ENCODE measurements at regions not wholly inside any gene's neighbourhood (a gene's known extent, or its start where the extent isn't known, plus 50 kb on each side); places are given as distances from the start of the nearest gene placed in this dataset.

GRCh38 chr12:61531195-61531594, 729.0 kb upstream of the USP15 start:
- H2BK15ac ChIP-seq (ENCODE audit: low read length): no peak overlapping the region
- no peak overlapping the region for H2AFZ ChIP-seq (ENCODE audit: low read length)
- ChIA-PET POLR2A (ENCODE audit: partially characterized antibody) (no interaction called here), CTCF (ENCODE audit: partially characterized antibody) (no interaction called here)
- no peaks in the 10 kb centered on the region for H3K9me3 ChIP-seq (ENCODE audit: insufficient read depth in 2 of 2, low read depth in 1 of 2, low read length in 1 of 2)
- no peaks in the 10 kb centered on the region for H3K27me3 ChIP-seq (replicated peaks in 1 of 4; ENCODE audit: control insufficient read depth in 3 of 4, extremely low read depth in 1 of 4, insufficient read depth in 3 of 4, low read length in 3 of 4)
- H3K36me3 ChIP-seq (ENCODE audit: control insufficient read depth in 2 of 4, insufficient read depth in 4 of 4, low read length in 3 of 4): no peaks in the 10 kb centered on the region
- H3K4me1 ChIP-seq (replicated peaks in 1 of 4; ENCODE audit: control insufficient read depth in 3 of 4, insufficient read depth in 4 of 4, low read length in 3 of 4): no peaks in the 10 kb centered on the region
- 75% methylated on average over 4 of the region's 4 CpGs; no CpG with 5 or more reads in 1 of the 2 experiments for WGBS, 2 experiments (ENCODE audit: extremely low coverage in 1 of 2, insufficient coverage in 1 of 2, insufficient read length in 1 of 2, insufficient replicate concordance in 2 of 2, low coverage in 1 of 2, low lambda C conversion rate in 2 of 2, missing lambda C conversion rate in 1 of 2)
- H3K9ac ChIP-seq (replicated peaks in 1 of 4; ENCODE audit: extremely low read depth in 1 of 4, low read depth in 3 of 4, low read length in 3 of 4): no peak overlapping the region
- no peak overlapping the region for H4K8ac ChIP-seq (ENCODE audit: extremely low read depth, insufficient read depth, low read length)
- no peak overlapping the region for H2AK5ac ChIP-seq (ENCODE audit: low read depth, low read length)
- H3K56ac ChIP-seq (replicated peaks; ENCODE audit: insufficient read length, low read depth, low read length): no peak overlapping the region
- no peak overlapping the region for H4K5ac ChIP-seq (ENCODE audit: insufficient read length, low read depth, low read length)
- no peak overlapping the region for H3K4ac ChIP-seq (replicated peaks; ENCODE audit: insufficient read length, low read depth, low read length)
- no peak for FAIRE-seq
- no peak overlapping the region for H2BK120ac ChIP-seq (replicated peaks; ENCODE audit: low read depth, low read length)
- no peak for DNase-seq (ENCODE audit: low read depth in 1 of 2, low spot score in 2 of 2)
- no peak overlapping the region for H3K18ac ChIP-seq (ENCODE audit: extremely low read depth, low read length)
- H3K79me1 ChIP-seq (ENCODE audit: low read depth, low read length): no peaks in the 10 kb centered on the region
- H3K79me2 ChIP-seq (ENCODE audit: control insufficient read depth in 1 of 2, insufficient read depth in 2 of 2, low read length in 2 of 2): no peaks in the 10 kb centered on the region
- H2BK20ac ChIP-seq (ENCODE audit: low read length): no peak overlapping the region
- H3K23ac ChIP-seq (ENCODE audit: insufficient read length): no peak overlapping the region
- no peak overlapping the region for H3K27ac ChIP-seq (ENCODE audit: low read depth, low read length)
- no peak overlapping the region for H3K4me3 ChIP-seq (ENCODE audit: extremely low read depth in 1 of 4, insufficient read depth in 2 of 4, low read depth in 3 of 4, low read length in 4 of 4)
- no peak overlapping the region for H3K4me2 ChIP-seq (ENCODE audit: insufficient read depth in 1 of 2, low read depth in 2 of 2, low read length in 2 of 2)
- no peak overlapping the region for H3K14ac ChIP-seq (ENCODE audit: insufficient read length)
- no peak for TF ChIP-seq NANOG (IDR thresholded peaks at IDR 0.05; ENCODE audit: insufficient read depth, low read depth, low read length, poor library complexity, severe bottlenecking)
- no peak for TF ChIP-seq JUN (IDR thresholded peaks at IDR 0.05; ENCODE audit: low read depth, low read length)
- no peaks in the 10 kb centered on the region for H4K20me1 ChIP-seq (replicated peaks in 1 of 2; ENCODE audit: control insufficient read depth in 1 of 2, insufficient read depth in 2 of 2, low read length in 2 of 2)
- H2BK5ac ChIP-seq (ENCODE audit: low read depth, low read length): no peak overlapping the region
- H4K91ac ChIP-seq (replicated peaks; ENCODE audit: insufficient read length, low read length): no peak overlapping the region
- no peaks in the 10 kb centered on the region for H3K23me2 ChIP-seq (ENCODE audit: low read depth, low read length)
- H2BK12ac ChIP-seq (ENCODE audit: low read depth, low read length): no peak overlapping the region
